HG03280 (cell line): ENCODE measurements at regions not wholly inside any gene's neighbourhood (a gene's known extent, or its start where the extent isn't known, plus 50 kb on each side); places are given as distances from the start of the nearest gene placed in this dataset.

Experiments
- ATAC-seq: cut with Tn5 transposase; IDR thresholded peaks from one replicate; pipeline ENCODE4 v1.9.1; 2021; ENCODE audit warnings: mild to moderate bottlenecking, moderate library complexity; ENCODE audit not compliant: unreplicated experiment

- no peak for ATAC-seq
Observed at GRCh38 chr4:160872491-160872890, 1291.3 kb downstream of the FSTL5 start.

DNA sequence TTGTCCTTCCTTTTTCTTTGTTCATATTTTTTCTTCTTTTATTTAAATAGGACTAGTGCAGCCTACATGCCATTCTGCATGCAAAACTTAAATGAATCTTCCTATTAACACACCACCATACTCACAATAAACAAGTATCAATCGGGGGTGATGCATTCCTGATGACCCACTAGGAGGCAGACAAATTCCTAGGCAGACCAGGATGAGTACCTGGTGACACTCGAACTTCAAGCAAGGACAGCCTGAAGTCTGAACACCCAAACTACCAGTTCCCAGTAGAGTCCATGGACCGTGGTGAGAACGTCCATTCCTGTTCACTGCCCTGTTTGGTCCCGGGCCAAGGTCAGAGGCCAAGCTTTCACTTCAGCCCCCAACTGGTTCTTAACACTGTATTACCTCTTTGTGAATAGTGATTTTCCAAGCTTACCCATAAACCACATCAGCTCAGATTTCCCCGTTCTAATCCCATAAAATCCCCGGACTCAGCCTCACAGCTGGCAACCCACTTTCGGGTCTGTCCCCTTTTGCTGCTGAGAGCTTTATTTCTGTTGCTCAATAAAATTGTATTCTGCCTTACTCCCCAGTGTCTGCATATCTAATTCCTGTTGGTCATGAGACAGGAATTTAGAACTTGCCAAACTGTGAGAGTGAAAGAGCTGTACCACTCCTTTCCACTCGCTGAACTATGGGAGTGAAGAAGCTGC, 1286.6 kb downstream of the FSTL5 start:
- no peak for ATAC-seq

GRCh38 chr4:160880180-160880579, 1283.6 kb downstream of the FSTL5 start:
- no peak for ATAC-seq

DNA sequence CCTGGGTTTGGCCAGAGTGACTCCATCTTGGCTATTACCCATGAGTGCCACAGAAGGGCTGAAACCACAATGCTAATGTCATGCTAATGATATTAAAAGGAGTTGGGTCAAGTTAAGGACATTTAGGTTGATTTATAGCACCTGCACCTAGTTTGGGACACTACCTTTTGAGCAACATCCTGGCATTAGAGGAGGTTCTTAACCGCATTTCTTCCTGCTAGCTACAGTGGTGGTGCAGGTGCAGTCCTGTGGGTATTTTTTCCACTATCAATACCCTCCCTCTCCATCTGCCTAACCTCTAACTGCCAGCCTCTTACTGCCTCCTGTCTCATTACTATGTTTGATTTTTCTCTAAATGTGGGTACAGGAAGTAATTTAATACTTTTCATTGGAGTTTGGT, 1276.1 kb downstream of the FSTL5 start:
- no peak for ATAC-seq

DNA sequence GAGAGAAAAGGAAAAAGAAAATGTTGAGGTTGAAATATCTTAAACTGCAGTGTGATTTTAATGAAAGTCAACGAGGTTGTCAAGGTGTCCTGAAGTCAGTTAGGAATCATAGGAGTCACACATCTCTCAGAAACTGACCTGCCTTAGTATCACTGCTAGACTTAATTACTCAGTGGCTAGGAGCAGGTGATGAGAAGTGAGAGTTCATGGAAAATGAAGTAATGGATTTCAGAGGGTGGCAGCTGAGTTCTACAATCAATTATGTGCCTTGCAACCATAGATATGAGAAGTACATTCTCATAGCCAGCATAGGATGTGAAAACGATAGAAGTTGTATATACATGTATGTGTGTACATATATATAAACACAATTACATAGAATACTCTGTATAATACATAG, 1269.7 kb downstream of the FSTL5 start:
- ATAC-seq: no peak

- ATAC-seq: no peak
Observed at GRCh38 chr4:160894809-160895208, 1269.0 kb downstream of the FSTL5 start.

DNA sequence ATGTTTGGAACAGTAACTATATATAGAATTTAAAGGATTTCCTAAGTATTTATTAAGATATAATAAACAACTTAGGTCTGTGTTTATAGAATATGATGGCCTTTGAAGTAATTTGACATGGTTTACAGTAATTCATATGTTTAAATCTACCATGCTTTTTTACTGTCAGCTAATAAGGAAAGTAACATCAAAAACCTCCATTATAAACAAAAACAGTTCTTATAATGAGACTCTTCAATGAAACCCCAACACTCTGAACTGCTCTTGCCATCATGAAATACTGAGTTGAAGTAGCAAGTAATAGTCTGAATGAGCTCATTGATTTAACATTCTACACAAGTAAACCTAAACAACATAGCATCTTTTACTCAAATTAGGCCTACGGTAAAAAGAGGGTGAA, 1236.5 kb downstream of the FSTL5 start:
- ATAC-seq: no peak

GRCh38 chr4:160928482-160928881, 1235.3 kb downstream of the FSTL5 start:
- ATAC-seq: no peak

DNA sequence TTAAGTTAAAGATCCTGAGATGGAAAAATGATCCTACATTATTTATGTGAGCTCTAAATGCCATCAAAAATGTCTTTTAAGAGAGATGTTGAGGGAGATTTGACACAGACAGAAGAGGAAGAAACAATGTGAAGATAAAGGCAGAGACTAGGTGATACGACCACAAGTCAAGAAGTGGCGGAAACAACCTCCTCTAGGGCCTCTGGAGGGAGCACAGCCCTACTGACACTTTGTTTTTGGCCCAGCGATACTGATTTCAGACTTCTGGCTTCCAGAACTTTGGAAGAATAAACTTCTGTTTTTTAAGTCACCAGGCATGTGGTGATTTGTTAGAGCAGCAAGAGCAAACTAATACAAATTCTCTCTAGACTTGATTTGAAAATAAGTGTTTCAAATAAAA, 1216.1 kb downstream of the FSTL5 start:
- ATAC-seq: no peak

DNA sequence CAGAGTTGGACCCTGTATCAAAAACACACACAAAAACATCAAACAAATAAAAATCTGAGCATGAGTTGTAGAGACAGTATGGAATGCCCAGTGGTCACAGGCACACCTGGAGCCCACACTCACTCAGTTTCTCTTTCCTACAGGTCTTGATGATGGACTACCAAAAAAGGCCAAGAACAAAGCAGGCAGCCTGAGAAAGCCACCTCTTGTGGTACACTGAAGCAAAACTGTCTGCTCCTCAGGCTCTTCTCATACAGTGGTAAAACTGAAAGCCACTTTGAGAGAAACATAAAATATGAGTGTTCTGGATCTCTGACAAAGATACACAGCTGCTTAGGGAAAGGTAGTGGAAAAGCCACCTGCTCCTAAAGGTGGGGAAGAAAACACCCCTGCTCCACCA, 1206.9 kb downstream of the FSTL5 start:
- ATAC-seq: no peak

- ATAC-seq: no peak
Observed at GRCh38 chr4:160969925-160970324, 1193.9 kb downstream of the FSTL5 start.

- no peak for ATAC-seq
Observed at GRCh38 chr4:160980091-160980490, 1183.7 kb downstream of the FSTL5 start.

GRCh38 chr4:160981083-160981482, 1182.7 kb downstream of the FSTL5 start:
- ATAC-seq: no peak

DNA sequence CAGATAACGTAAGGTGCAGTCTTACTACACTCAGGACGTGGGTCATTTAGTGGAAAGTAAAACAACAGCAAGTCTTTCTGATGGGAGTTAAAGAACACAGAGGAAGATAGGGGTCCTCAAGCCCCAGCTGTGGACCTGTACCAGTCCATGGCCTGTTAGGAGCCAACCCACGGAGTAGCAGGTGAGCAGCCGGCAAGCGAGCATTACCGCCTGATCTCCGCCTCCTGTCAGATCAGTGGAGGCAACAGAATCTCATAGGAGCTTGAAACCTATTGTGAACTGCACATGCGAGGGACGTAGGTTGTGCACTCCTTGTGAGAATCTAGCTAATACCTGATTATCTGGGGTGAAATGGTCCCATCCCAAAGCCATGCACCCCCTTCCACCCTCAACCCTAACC, 1180.8 kb downstream of the FSTL5 start:
- no peak for ATAC-seq

DNA sequence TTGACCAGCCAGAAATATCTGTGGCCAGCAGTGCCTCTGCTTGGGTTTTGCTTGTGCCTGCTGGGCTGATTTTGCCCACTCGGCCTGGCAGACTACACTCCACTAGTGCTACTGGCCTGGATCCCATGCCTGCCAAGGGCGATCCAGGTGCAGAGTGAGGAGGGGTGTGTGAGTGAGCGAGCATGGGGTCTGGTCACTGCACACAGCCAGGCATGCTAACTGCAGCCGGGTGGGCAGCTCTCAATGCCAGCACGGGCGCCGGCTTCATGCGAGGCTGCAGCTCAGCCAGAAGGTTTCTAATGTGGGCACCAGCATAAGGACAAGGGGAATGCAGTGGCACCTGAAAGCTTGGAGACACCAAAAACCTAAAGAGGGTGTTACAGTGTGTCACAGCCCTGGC, 1161.4 kb downstream of the FSTL5 start:
- ATAC-seq: no peak

- ATAC-seq: no peak
Observed at GRCh38 chr4:161003418-161004057, 1160.3 kb downstream of the FSTL5 start.

GRCh38 chr4:161005746-161006145, 1158.1 kb downstream of the FSTL5 start:
- ATAC-seq: no peak

DNA sequence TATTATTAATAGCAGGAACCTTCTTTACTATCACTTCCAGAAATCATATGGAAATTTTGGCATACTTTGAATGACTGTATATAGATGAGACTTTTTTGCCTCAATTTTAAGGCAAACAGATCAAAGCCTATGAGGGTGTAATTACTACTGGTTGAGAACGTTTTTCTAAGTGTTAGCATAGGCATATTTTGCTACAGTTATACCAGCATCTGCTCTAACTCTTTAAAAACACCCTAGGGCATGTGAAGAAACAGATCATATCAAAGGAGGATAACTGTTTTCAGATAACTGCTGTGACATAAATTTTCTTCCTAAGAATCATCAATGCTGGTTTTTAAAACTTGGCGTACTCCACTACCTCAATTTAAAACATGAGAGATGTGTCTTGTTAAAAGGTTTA, 1155.3 kb downstream of the FSTL5 start:
- no peak for ATAC-seq

- ATAC-seq: no peak
Observed at GRCh38 chr4:161010227-161010626, 1153.6 kb downstream of the FSTL5 start.
